GM21423 (cell line): ENCODE measurements at regions not wholly inside any gene's neighbourhood (a gene's known extent, or its start where the extent isn't known, plus 50 kb on each side); places are given as distances from the start of the nearest gene placed in this dataset.

Experiments
- ATAC-seq: cut with Tn5 transposase; IDR thresholded peaks from one replicate; pipeline ENCODE4 v1.9.1; 2021; ENCODE audit warnings: mild to moderate bottlenecking, moderate library complexity; ENCODE audit not compliant: unreplicated experiment

DNA sequence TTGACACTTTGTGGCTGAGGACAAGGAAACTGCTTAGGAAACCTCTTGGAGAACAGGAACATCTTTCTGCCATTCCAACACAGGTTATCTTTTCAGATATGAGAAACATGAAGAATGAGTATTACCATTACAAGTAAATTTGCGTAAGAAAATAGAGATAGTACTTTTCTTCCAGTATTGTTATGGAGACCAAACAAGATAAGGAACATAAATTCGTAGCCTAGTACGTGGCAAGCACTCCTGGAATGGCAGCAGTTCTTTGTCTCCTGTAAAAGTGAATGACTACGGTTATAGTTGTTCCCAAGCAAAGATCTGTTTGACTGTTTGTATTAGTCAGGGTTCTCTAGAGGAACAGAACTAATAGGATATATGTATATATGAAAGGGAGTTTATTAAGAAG, 843.1 kb downstream of the STIM2 start:
- no peak for ATAC-seq

DNA sequence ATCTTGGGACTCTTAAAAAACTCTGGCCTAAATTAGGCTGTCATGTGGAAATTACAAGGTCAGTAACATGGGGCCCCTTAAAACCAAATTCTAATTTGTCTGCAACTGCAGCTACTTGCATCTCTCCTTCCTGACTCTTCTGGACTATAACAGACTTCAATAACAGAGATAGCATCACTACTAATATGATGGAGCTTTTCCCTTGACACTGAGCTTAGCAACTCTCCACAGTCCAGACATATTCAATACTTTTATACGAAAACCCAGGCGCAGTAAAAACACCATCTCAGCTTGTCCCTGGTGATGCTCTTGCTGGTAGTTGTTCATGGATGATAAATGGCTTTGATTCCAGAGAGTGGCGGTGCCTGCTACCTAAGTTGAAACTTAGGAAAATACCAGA, 850.4 kb downstream of the STIM2 start:
- ATAC-seq: no peak

- no peak for ATAC-seq
These were observed 853.4 kb downstream of the STIM2 start for GRCh38 chr4:27714073-27714472.

DNA sequence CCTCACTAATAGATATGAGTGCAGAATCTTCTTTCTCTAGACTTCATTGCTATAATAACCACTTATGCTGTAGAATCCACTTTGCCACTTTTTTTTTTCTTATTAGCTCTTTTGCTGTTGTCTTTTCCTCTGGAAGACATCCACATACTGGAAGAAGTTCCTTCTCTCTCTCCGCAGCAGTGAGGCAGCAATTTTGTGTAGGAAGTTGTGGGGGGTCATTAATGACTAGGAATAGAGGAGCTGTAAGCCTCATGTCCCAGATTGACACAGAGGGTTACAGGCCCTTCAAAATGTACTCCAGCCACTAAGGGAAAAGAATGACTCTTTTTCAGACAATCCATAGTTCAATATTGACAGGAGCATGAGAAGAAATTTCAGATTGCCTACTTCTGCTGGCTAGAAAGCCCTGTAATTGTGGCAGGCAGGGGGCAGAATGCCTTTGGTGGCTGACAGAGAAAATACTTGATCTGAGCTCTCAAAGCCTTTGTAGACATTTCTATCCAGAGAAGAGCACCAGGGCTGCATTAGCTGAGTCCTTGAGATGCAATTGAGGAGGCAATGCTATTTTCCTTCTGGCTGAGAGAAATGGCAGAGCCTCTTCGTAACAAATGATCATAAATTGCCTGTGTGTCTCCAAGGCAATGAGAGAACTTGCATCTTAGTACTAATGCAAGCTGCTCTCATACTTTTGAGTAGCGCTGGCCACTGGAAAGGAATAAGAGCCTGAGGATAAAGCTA, 856.2 kb downstream of the STIM2 start:
- ATAC-seq: no peak

DNA sequence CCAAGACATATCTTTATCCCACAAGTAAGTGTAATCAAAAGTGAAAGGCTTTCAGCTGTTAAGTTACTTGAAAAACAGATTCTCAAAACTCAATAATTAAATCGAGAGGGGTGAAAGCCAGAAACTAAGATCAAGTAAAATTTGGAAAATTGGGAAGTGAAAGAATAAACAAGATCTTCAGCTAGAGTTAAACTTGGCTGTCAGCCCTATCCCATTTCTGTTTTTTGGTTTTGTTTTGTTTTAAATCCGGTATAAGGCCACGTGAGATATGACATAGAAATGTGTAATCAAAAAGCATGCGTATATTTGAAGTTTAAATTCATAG, 856.8 kb downstream of the STIM2 start:
- ATAC-seq: no peak

DNA sequence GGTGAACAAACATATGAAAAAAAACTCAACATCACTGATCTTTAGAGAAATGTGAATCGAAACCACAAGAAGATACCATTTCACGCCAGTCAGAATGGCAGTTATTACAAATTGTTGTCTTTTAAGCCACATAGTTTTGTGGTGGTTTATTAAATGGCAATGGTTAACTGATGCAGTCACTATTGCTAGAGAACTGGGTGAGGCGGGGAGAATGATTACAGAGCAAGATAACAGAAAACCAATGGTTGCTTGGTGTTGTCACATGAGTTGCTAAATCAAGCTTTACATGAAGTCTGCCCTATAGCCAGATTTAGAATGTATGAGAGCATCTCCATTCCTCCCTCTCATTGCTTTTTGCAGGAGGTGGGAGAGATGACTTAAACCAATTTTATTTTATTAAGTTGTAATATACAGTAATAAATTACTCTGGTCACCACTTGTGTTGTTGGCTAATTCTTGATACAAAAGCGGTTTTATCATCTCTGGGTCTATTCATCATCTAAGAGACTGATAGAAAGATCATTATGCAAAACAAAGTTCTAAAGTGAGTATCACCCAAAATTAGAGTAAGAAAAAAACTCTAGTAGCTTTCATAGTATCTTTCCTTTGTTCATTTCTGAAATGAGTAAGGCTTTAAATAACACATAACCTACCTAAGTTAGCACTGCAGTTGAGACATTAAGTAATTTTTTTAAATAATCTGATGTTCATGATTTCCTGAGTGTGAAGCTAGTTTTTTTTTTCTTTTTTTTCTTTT, 859.5 kb downstream of the STIM2 start:
- peak; percentile 94 for ATAC-seq

DNA sequence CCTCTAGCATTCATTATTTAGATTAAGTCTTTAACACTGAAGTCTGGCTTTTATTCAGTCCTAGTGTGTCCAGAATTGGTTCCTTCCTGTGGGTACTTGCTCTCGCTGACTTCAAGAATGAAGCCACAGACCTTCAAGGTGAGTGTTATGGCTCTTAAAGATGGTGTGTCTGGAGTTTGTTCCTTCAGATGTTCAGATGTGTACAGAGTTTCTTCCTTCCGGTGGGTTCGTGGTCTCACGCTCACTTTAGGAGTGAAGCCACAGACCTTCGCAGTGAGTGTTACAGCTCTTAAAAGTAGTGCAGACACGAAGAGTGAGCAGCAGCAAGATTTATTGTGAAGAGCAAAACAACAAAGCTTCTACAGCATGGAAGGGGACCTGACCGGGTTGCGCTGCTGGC, 860.6 kb downstream of the STIM2 start:
- no peak for ATAC-seq

- ATAC-seq: no peak
These were observed 868.3 kb downstream of the STIM2 start for GRCh38 chr4:27728892-27729291.

DNA sequence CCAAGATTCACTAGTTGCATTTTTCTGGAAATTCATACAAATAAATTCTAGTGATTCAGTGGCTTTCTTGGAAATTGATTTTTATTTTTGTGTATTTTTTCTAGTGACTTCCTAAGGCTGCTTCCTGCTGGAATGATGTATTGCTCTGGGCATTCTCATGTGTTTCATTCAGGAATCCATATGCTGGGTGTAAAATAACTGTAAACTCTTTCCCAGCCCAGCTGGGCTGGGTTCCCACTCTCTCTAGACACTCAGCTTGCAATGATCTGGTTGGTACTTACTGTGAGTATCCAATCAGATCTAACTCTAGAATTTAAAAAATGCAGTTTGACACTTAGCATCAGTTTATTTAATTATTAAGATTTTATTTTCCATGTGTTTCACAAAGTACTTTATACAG, 882.2 kb downstream of the STIM2 start:
- no peak for ATAC-seq

GRCh38 chr4:27759611-27760575, 899.3 kb downstream of the STIM2 start:
- no peak for ATAC-seq

DNA sequence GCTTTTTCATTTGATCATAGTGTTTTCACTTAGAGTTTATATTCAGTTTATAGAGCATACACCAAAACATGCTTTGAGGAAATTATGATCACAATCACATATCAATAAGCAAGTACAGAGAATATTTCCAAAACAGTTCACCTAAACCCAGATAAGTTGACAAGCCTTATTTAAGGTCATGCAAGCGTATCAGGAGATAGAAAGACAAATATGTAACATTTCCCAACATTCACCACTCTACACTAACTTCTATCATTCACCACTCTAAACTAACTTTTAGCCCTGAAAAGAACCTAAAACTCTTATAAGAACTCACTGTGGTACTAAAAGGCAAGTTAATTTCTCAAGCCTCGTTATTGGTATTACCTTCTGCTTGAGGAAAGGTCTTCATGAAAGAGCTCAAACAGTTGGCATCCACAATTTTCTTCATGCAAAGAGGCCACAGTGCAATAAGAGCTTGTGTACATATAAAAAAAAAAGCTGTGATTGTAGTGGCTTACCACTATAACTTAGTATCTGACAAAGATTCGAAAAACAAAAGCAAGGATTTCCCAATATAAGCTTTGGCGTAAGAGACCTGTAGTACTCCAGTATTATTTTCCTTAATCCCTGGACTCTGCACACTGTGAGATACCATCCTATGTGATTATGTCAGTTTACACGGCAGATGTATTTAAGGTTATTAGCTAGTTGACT, 903.3 kb downstream of the STIM2 start:
- no peak for ATAC-seq

DNA sequence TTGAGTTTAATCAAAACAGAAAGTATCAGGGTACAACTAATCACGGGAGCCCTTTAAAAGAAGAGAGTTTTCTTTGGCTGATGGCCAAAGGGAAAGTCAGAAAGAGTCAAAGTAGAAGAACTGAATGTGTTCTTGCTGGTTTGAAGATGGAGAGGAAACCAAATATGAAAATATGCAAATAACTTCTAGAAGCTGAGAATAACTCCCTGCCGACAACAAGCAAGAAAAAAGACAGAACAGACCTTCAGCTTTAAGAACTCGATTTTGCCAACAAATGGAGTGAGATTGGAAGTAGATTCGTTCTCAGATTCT, 903.8 kb downstream of the STIM2 start:
- no peak for ATAC-seq

- ATAC-seq: no peak
These were observed 910.3 kb downstream of the STIM2 start for GRCh38 chr4:27770895-27771294.

DNA sequence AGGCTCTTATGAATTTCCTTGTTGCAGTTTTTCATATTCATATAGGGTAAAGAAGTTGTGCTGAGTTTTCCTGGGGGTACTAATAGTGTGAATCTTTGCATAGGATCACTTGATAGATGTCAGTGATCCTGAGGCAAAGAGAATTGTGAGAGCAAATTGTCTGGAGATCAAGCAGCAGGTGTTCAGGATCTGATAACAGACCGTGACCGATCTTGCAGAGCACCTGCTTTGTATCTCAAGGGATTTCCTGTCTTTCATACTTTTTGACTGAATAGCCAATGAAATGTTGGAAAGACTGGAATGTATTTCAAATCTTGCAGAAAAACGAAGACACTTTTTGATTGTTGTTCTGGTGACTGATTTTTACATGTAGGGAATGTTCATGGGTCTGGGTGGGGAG, 914.5 kb downstream of the STIM2 start:
- ATAC-seq: no peak

DNA sequence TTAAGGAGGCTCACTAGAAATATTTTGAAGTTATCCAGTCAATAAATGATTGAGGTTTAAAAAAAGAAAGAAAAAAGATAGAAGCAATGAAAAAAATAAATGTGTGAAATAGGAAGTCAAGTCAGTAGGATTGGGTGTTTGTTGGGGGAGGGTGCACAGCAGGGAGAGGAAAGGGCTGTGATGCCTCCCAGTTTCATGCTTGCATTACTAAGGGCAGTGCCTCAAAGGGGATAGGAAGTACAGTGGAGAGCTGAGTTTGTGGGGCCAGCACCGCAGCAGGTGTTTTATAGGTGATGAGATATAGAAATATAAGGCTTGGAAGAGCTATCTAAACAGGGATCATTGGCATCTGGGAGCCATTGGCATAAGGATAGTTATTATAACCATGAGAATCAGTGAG, 919.2 kb downstream of the STIM2 start:
- ATAC-seq: no peak

GRCh38 chr4:27787195-27787594, 926.6 kb downstream of the STIM2 start:
- no peak for ATAC-seq

- ATAC-seq: no peak
These were observed 929.1 kb downstream of the STIM2 start for GRCh38 chr4:27789773-27790172.

DNA sequence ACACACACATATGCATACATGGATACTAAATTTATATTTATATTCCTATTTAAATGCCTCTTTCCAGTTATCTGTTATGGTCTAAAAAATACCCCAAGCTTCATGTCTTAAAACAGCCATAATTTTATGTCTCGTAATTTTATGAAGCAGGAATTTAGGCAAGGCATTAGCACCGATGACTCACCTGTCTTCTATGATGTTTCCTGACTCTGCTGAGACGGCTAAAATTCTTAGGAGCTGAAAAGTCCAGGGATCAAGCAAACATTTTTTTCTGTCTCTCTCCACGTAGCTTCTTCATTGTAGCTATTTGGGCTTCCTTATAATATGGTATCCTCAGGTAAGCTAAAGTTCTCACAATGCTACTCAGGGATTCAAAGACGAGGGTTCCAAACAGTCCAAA, 930.3 kb downstream of the STIM2 start:
- no peak for ATAC-seq

- ATAC-seq: no peak
These were observed 931.0 kb downstream of the STIM2 start for GRCh38 chr4:27791640-27792039.

GRCh38 chr4:27807207-27807606, 946.6 kb downstream of the STIM2 start:
- ATAC-seq: no peak

DNA sequence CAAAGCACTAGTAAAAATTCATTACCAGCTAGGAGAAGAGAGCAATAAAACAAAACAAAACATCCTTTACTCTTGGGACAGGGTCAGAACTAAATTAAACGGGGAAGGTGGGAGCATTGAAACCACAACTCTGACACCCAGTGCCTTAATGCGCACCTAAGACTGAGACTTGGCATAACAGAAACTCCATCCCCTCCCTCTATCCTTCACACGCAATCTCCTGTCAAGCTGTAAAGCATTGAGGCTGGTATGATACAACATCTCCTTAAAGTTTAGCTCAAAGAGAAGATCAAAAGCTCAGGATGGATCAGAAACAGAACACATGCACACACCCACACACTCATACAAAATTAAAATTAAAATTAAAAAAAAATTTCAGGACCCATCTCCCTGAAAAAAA, 951.3 kb downstream of the STIM2 start:
- ATAC-seq: no peak
